Motor neuron (in vitro differentiated cells): ENCODE measurements at regions not wholly inside any gene's neighbourhood (a gene's known extent, or its start where the extent isn't known, plus 50 kb on each side); places are given as distances from the start of the nearest gene placed in this dataset.
"Not testable (repeated sequence)": the region's sequence is repeated elsewhere in the genome, so short reads cannot be mapped to it uniquely, and the experiment has no call there.

ENCODE experiments used
- ATAC-seq, 8 experiments: fragments of 200-7000 bp; cut with Tn5 transposase; replicated peaks in 6 of 8; 2 replicates each; pipeline ENCODE4 v1.8.0; 2021; ENCODE audit warnings: mild to moderate bottlenecking in 8 of 8, moderate library complexity in 8 of 8
- H3K27ac ChIP-seq, 2 donors: fragments of 250-450 bp; sonication (Bioruptor Pico); 2 replicates each; pipeline ENCODE4 v1.9.0; 2021; ENCODE audit warnings: antibody characterized with exemption in 2 of 2, mild to moderate bottlenecking in 2 of 2, moderate library complexity in 1 of 2
- H3K4me1 ChIP-seq, 2 donors: fragments of 250-450 bp; sonication (Bioruptor Pico); replicated peaks in 1 of 2; 2 replicates each; pipeline ENCODE4 v1.6.1; 2021; ENCODE audit warnings: antibody characterized with exemption in 2 of 2, mild to moderate bottlenecking in 2 of 2, moderate library complexity in 1 of 2
- H3K4me3 ChIP-seq, 5 donors: fragments of 250-450 bp; sonication (Bioruptor Pico); 2 replicates each; pipeline ENCODE4 v1.9.0; 2021; ENCODE audit warnings: antibody characterized with exemption in 5 of 5, mild to moderate bottlenecking in 5 of 5, moderate library complexity in 4 of 5
- WGBS, 10 experiments: fragments of 450-650 bp; shearing (Covaris generic); methylation state at CpG; one replicate each; pipeline ENCODE4 v1.0.0; 2022; 5-methylcytosine and 5-hydroxymethylcytosine counted together
- in situ Hi-C, 9 experiments: fragments of 400-800 bp; cut with MboI; loops; one replicate each; pipeline ENCODE4 v1.15.0; 2021; ENCODE audit warnings: low sequenced_read_pairs in 9 of 9, low pct_unique_long_range_greater_than_20kb in 2 of 9; ENCODE audit not compliant: unreplicated experiment in 9 of 9

- Histone ChIP-seq H3K4me3 (no peak overlapping the region), H3K27ac (no peak overlapping the region), H3K4me1 (peaks cover 0 to 7% of the 10 kb centered on the region in 2 donors)
- in situ Hi-C loops = no loop called here
- no peak for ATAC-seq
- WGBS, 10 experiments = 10 to 100% (median 83%) methylated on average over 1 to 3 of the region's 3 CpGs; no CpG with 5 or more reads in 1 of the 10 experiments
Observed at GRCh38 chr10:90989378-90989777, 68.5 kb upstream of the ANKRD1 start.

GRCh38 chr10:90992462-90992861, 71.6 kb upstream of the ANKRD1 start:
- no peak for ATAC-seq
- H3K4me3 ChIP-seq = no peak overlapping the region
- no peaks in the 10 kb centered on the region for H3K4me1 ChIP-seq
- H3K27ac ChIP-seq = no peak overlapping the region
- WGBS, 10 experiments = 36 to 88% (median 72%) methylated on average over 1 to 2 of the region's 2 CpGs; no CpG with 5 or more reads in 1 of the 10 experiments
- in situ Hi-C loops = no loop called here

- 0 to 94% (median 78%) methylated on average over 3 of the region's 3 CpGs; no CpG with 5 or more reads in 1 of the 10 experiments for WGBS, 10 experiments
- Histone ChIP-seq H3K27ac (no peak overlapping the region), H3K4me1 (no peaks in the 10 kb centered on the region), H3K4me3 (no peak overlapping the region)
- in situ Hi-C loops = no loop called here
- ATAC-seq = no peak
Observed at GRCh38 chr10:90993340-90993739, 72.5 kb upstream of the ANKRD1 start.

- Histone ChIP-seq H3K4me3 (no peak overlapping the region), H3K27ac (no peak overlapping the region), H3K4me1 (no peaks in the 10 kb centered on the region)
- in situ Hi-C loops = no loop called here
- WGBS, 10 experiments = 0 to 100% (median 76%) methylated on average over 1 to 3 of the region's 3 CpGs
- peak in 1 of 8 experiments; percentile 23 for ATAC-seq
Observed at GRCh38 chr10:90997670-90998069, 76.8 kb upstream of the ANKRD1 start.

GRCh38 chr10:90998733-90999511, 78.0 kb upstream of the ANKRD1 start:
- Histone ChIP-seq H3K4me3 (no peak overlapping the region), H3K4me1 (no peaks in the 10 kb centered on the region), H3K27ac (no peak overlapping the region)
- in situ Hi-C loops = no loop called here
- no peak for ATAC-seq
- 60 to 100% (median 81%) methylated on average over 1 to 9 of the region's 11 CpGs for WGBS, 10 experiments

- WGBS, 10 experiments = 54 to 89% (median 78%) methylated on average over 2 to 5 of the region's 5 CpGs
- Histone ChIP-seq H3K27ac (no peak overlapping the region), H3K4me3 (no peak overlapping the region), H3K4me1 (no peaks in the 10 kb centered on the region)
- in situ Hi-C loops = no loop called here
- no peak for ATAC-seq
Observed at GRCh38 chr10:90999512-91000172, 78.8 kb upstream of the ANKRD1 start.

- Histone ChIP-seq H3K4me1 (no peaks in the 10 kb centered on the region), H3K4me3 (no peak overlapping the region), H3K27ac (no peak overlapping the region)
- in situ Hi-C loops = no loop called here
- 30 to 100% (median 85%) methylated on average over 1 to 5 of the region's 6 CpGs; no CpG with 5 or more reads in 5 of the 10 experiments for WGBS, 10 experiments
- no peak for ATAC-seq
Observed at GRCh38 chr10:91000470-91000869, 79.6 kb upstream of the ANKRD1 start.

- WGBS, 10 experiments = 40% methylated on average over 1 of the region's 1 CpG; no CpG with 5 or more reads in 9 of the 10 experiments
- Histone ChIP-seq H3K4me1 (no peaks in the 10 kb centered on the region), H3K27ac (no peak overlapping the region), H3K4me3 (no peak overlapping the region)
- in situ Hi-C loops = no loop called here
- no peak for ATAC-seq
Observed at GRCh38 chr10:91000985-91001384, 80.1 kb upstream of the ANKRD1 start.

- 0 to 100% (median 65%) methylated on average over 1 to 3 of the region's 3 CpGs for WGBS, 10 experiments
- Histone ChIP-seq H3K4me1 (no peaks in the 10 kb centered on the region), H3K4me3 (no peak overlapping the region), H3K27ac (no peak overlapping the region)
- in situ Hi-C loops = no loop called here
- no peak for ATAC-seq
Observed at GRCh38 chr10:91002656-91003055, 81.8 kb upstream of the ANKRD1 start.

GRCh38 chr10:91003379-91003778, 82.5 kb upstream of the ANKRD1 start:
- in situ Hi-C loops, ATAC-seq: not testable (repeated sequence)
- WGBS, 10 experiments = 17 to 100% (median 78%) methylated on average over 1 of the region's 1 CpG; no CpG with 5 or more reads in 4 of the 10 experiments

GRCh38 chr10:91005276-91005675, 84.4 kb upstream of the ANKRD1 start:
- WGBS, 10 experiments = 0 to 100% (median 67%) methylated on average over 1 to 3 of the region's 3 CpGs; no CpG with 5 or more reads in 1 of the 10 experiments
- H3K27ac ChIP-seq, in situ Hi-C loops, H3K4me1 ChIP-seq, H3K4me3 ChIP-seq, ATAC-seq: not testable (repeated sequence)

More at GRCh38 chr10:91003379-91003778, 82.5 kb upstream of the ANKRD1 start:
- H3K4me3 ChIP-seq, H3K4me1 ChIP-seq, H3K27ac ChIP-seq: not testable (repeated sequence)

- in situ Hi-C loops = no loop called here
- peak; percentile 50 to 97 (median 73) for ATAC-seq
- Histone ChIP-seq H3K4me3 (no peak overlapping the region), H3K4me1 (no peaks in the 10 kb centered on the region), H3K27ac (no peak overlapping the region)
- WGBS, 10 experiments = 0 to 71% (median 33%) methylated on average over 1 to 2 of the region's 2 CpGs; no CpG with 5 or more reads in 1 of the 10 experiments
Observed at GRCh38 chr10:91006001-91006751, 85.3 kb upstream of the ANKRD1 start.

GRCh38 chr10:91006752-91007346, 86.0 kb upstream of the ANKRD1 start:
- no peak for ATAC-seq
- Histone ChIP-seq H3K27ac (no peak overlapping the region), H3K4me3 (no peak overlapping the region), H3K4me1 (no peaks in the 10 kb centered on the region)
- in situ Hi-C loops = no loop called here
- 50 to 100% (median 61%) methylated on average over 1 of the region's 1 CpG; no CpG with 5 or more reads in 4 of the 10 experiments for WGBS, 10 experiments
